PC-9 (cell line): ENCODE measurements at regions not wholly inside any gene's neighbourhood (a gene's known extent, or its start where the extent isn't known, plus 50 kb on each side); places are given as distances from the start of the nearest gene placed in this dataset.

Experiments used
- BruUV-seq: library from RNA; stranded (reverse); fragments of 400-500 nt; replicated peaks from 2 replicates; lab custom pipeline; 2021; lab: Mats Ljungman, UMichigan
- CTCF ChIA-PET: fragments of 300-600 bp; sonication (Branson Sonifier 250); formaldehyde crosslinking; loops from one replicate; lab custom pipeline; 2022; ENCODE audit warnings: antibody characterized with exemption; lab: Charles Lee
- POLR2A ChIA-PET: fragments of 300-600 bp; sonication (Branson Sonifier 250); formaldehyde crosslinking; loops from one replicate; lab custom pipeline; 2022; ENCODE audit warnings: antibody characterized with exemption; ENCODE audit not compliant: unreplicated experiment; lab: Charles Lee
- DNase-seq, 2 experiments: peaks; one replicate each; pipeline versions ENCODE4 v3.0.0 to v3.0.0-alpha.2; 2015 to 2022; ENCODE audit warnings: mixed read lengths in 1 of 2
- H2AFZ ChIP-seq: fragments of 200-600 bp; sonication (generic); 2 replicates; pipeline ENCODE4 v1.8.1; 2017; ENCODE audit warnings: antibody characterized with exemption
- H3F3A ChIP-seq: fragments of 200-600 bp; sonication (generic); 2 replicates; pipeline ENCODE4 v1.8.1; 2017; ENCODE audit warnings: antibody characterized with exemption, mild to moderate bottlenecking, low read depth; ENCODE audit not compliant: insufficient read depth
- H3K27ac ChIP-seq: fragments of 200-600 bp; sonication (generic); 2 replicates; pipeline ENCODE4 v1.6.1; 2016; ENCODE audit warnings: mixed run types
- H3K27me3 ChIP-seq: fragments of 200-600 bp; sonication (generic); 2 replicates; pipeline ENCODE4 v1.6.1; 2016; ENCODE audit warnings: low read depth, mixed run types; ENCODE audit not compliant: insufficient read depth
- H3K36me3 ChIP-seq: fragments of 200-600 bp; sonication (generic); 2 replicates; pipeline ENCODE4 v1.6.1; 2016; ENCODE audit warnings: low read depth, mixed run types
- H3K4me1 ChIP-seq: fragments of 200-600 bp; sonication (generic); replicated peaks from 2 replicates; pipeline ENCODE4 v1.6.1; 2016; ENCODE audit warnings: mixed run types; ENCODE audit not compliant: insufficient read depth
- H3K4me2 ChIP-seq: fragments of 200-600 bp; sonication (generic); 2 replicates; pipeline ENCODE4 v1.6.1; 2017; ENCODE audit warnings: mixed run types
- H3K4me3 ChIP-seq: fragments of 200-600 bp; sonication (generic); 2 replicates; pipeline ENCODE4 v1.6.1; 2016; ENCODE audit warnings: mixed run types
- H3K79me2 ChIP-seq: fragments of 200-600 bp; sonication (generic); 2 replicates; pipeline ENCODE4 v1.6.1; 2017; ENCODE audit warnings: low read depth, mixed run types
- H3K9me2 ChIP-seq: fragments of 200-600 bp; sonication (generic); 2 replicates; pipeline ENCODE4 v1.8.1; 2017; ENCODE audit warnings: mild to moderate bottlenecking; ENCODE audit not compliant: insufficient read depth
- H3K9me3 ChIP-seq: fragments of 200-600 bp; sonication (generic); 2 replicates; pipeline ENCODE4 v1.8.1; 2016; ENCODE audit warnings: low read depth; ENCODE audit not compliant: insufficient read depth
- H4K20me1 ChIP-seq: fragments of 200-600 bp; sonication (generic); 2 replicates; pipeline ENCODE4 v1.8.1; 2017; ENCODE audit not compliant: insufficient read depth
- CTCF ChIP-seq: fragments of 200-600 bp; sonication (generic); conservative IDR thresholded peaks from 2 replicates; pipeline ENCODE4 v1.6.1; 2017; ENCODE audit warnings: mixed run types, antibody characterized with exemption, mild to moderate bottlenecking, moderate library complexity
- EZH2 ChIP-seq: fragments of 200-600 bp; sonication (generic); IDR thresholded peaks from 2 replicates; pipeline ENCODE4 v1.8.0; 2017; ENCODE audit warnings: antibody characterized with exemption, low read depth
- intact Hi-C: fragments of 100-400 bp; cut with micrococcal nuclease; formaldehyde crosslinking; loops from one replicate; pipeline ENCODE4 v1.10.0; 2022; ENCODE audit not compliant: unreplicated experiment

- Histone ChIP-seq H3K4me2 (no peak overlapping the region), H3K79me2 (no peaks in the 10 kb centered on the region), H3K4me3 (no peak overlapping the region), H3K27ac (no peak overlapping the region), H4K20me1 (no peaks in the 10 kb centered on the region), H3K9me3 (no peaks in the 10 kb centered on the region), H3K36me3 (no peaks in the 10 kb centered on the region), H2AFZ (no peak overlapping the region), H3F3A (no peaks in the 10 kb centered on the region), H3K9me2 (no peaks in the 10 kb centered on the region; the same call in 1 of the 2 replicates), H3K4me1 (no peaks in the 10 kb centered on the region), H3K27me3 (no peaks in the 10 kb centered on the region)
- DNase-seq, result no peak
- CTCF ChIA-PET, result no interaction called here
- intact Hi-C loops, result no loop called here
- TF ChIP-seq EZH2, result no peak
- TF ChIP-seq CTCF, result no peak
- POLR2A ChIA-PET, result no interaction called here
- no TSS peak for BruUV-seq
These were observed 463.4 kb downstream of the LRFN5 start for GRCh38 chr14:42070031-42070430.

- ChIA-PET POLR2A (no interaction called here), CTCF (no interaction called here)
- no peak overlapping the region for H3K4me2 ChIP-seq
- H3K9me3 ChIP-seq, result no peaks in the 10 kb centered on the region
- no peaks in the 10 kb centered on the region for H3K9me2 ChIP-seq
- H3K36me3 ChIP-seq, result no peaks in the 10 kb centered on the region
- H3K27me3 ChIP-seq, result no peaks in the 10 kb centered on the region
- H3K4me1 ChIP-seq, result no peaks in the 10 kb centered on the region
- DNase-seq, result no peak
- BruUV-seq, result no TSS peak
- intact Hi-C loops, result no loop called here
- H4K20me1 ChIP-seq, result no peaks in the 10 kb centered on the region
- no peak overlapping the region for H2AFZ ChIP-seq
- no peaks in the 10 kb centered on the region for H3F3A ChIP-seq
- no peak overlapping the region for H3K4me3 ChIP-seq
- TF ChIP-seq CTCF (no peak), EZH2 (no peak)
- no peaks in the 10 kb centered on the region for H3K79me2 ChIP-seq
- no peak overlapping the region for H3K27ac ChIP-seq
These were observed 450.4 kb downstream of the LRFN5 start for GRCh38 chr14:42057111-42057510.

- Histone ChIP-seq H2AFZ (0 out of 2 replicates have a peak overlapping the region, but pooled peaks have one; percentile 62), H3K4me3 (no peak overlapping the region), H3K9me2 (no peaks in the 10 kb centered on the region; the same call in 1 of the 2 replicates), H3K9me3 (no peaks in the 10 kb centered on the region), H3K4me1 (no peaks in the 10 kb centered on the region), H4K20me1 (no peaks in the 10 kb centered on the region), H3K27ac (no peak overlapping the region), H3K36me3 (no peaks in the 10 kb centered on the region), H3K4me2 (no peak overlapping the region), H3K27me3 (no peaks in the 10 kb centered on the region), H3K79me2 (no peaks in the 10 kb centered on the region), H3F3A (no peaks in the 10 kb centered on the region)
- BruUV-seq, result no TSS peak
- intact Hi-C loops, result no loop called here
- DNase-seq, result no peak
- no peak for TF ChIP-seq CTCF
- no peak for TF ChIP-seq EZH2
- POLR2A ChIA-PET, result no interaction called here
- CTCF ChIA-PET, result no interaction called here
These were observed 440.9 kb downstream of the LRFN5 start for GRCh38 chr14:42047421-42048055.
